ENCODE measurements at regions not wholly inside any gene's neighbourhood (a gene's known extent, or its start where the extent isn't known, plus 50 kb on each side); places are given as distances from the start of the nearest gene placed in this dataset.

GRCh38 chr10:62584731-62585130 lies 210.6 kb downstream of the ZNF365 start:
- TF ChIP-seq CTCF (IDR thresholded peaks at IDR 0.05; ENCODE audit: low read depth, low read length) = no peak
- H3K4me3 ChIP-seq (ENCODE audit: low read depth, low read length) = no peak overlapping the region

GRCh38 chr10:62585211-62585775 lies 211.1 kb downstream of the ZNF365 start:
- no peak for TF ChIP-seq CTCF (IDR thresholded peaks at IDR 0.05; ENCODE audit: low read depth, low read length)
- no peak overlapping the region for H3K4me3 ChIP-seq (ENCODE audit: low read depth, low read length)

GRCh38 chr10:62587011-62587410 lies 212.8 kb downstream of the ZNF365 start:
- no peak for TF ChIP-seq CTCF (IDR thresholded peaks at IDR 0.05; ENCODE audit: low read depth, low read length)
- H3K4me3 ChIP-seq (ENCODE audit: low read depth, low read length) = no peak overlapping the region

- H3K4me3 ChIP-seq (ENCODE audit: low read depth, low read length) = no peak overlapping the region
- TF ChIP-seq CTCF (IDR thresholded peaks at IDR 0.05; ENCODE audit: low read depth, low read length) = no peak
Observed at GRCh38 chr10:62588116-62588515, 213.9 kb downstream of the ZNF365 start.

GRCh38 chr10:62589689-62590088 lies 214.8 kb upstream of the ADO start:
- no peak overlapping the region for H3K4me3 ChIP-seq (ENCODE audit: low read depth, low read length)
- TF ChIP-seq CTCF (IDR thresholded peaks at IDR 0.05; ENCODE audit: low read depth, low read length) = no peak

GRCh38 chr10:62590306-62590705 lies 214.2 kb upstream of the ADO start:
- no peak overlapping the region for H3K4me3 ChIP-seq (ENCODE audit: low read depth, low read length)
- TF ChIP-seq CTCF (IDR thresholded peaks at IDR 0.05; ENCODE audit: low read depth, low read length) = no peak

- H3K4me3 ChIP-seq (ENCODE audit: low read depth, low read length) = no peak overlapping the region
- TF ChIP-seq CTCF (IDR thresholded peaks at IDR 0.05; ENCODE audit: low read depth, low read length) = peak; percentile 95
Observed at GRCh38 chr10:62594093-62594520, 210.4 kb upstream of the ADO start.

Data from WI38 (cell line).